ENCODE measurements at regions not wholly inside any gene's neighbourhood (a gene's known extent, or its start where the extent isn't known, plus 50 kb on each side); places are given as distances from the start of the nearest gene placed in this dataset.

DNA sequence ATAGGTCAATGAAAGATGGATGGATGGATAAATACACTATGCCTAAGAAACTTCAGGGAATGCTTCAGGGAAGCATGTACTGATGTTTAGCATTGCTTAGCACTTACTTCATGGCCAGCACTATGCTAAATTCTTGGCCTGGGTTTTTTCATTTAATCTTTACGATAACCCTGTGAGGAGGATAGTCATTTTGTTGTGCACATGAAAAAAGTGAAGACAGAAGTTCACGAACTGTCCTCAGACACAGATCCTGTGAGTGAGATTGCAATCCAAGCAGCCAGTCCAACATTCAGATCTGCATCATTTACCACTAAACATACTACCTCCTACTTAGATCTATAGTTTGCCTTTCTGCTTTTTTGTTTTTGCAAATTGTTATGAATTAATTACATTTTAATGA lies 510.8 kb upstream of the AGTR1 start:
- POLR2A ChIA-PET (ENCODE audit: unreplicated experiment), result no interaction called here
- dilution Hi-C loops (cut with HindIII; ENCODE audit: low sequenced_read_pairs, unreplicated experiment), result no loop called here
- no peak for ATAC-seq (ENCODE audit: low read depth)

More for the DNA sequence above, 510.8 kb upstream of the AGTR1 start:
- Histone ChIP-seq H3K18ac (ENCODE audit: low read depth, low read length) (no peak overlapping the region), H4K20me1 (ENCODE audit: insufficient read depth, low read length) (no peaks in the 10 kb centered on the region), H2BK120ac (ENCODE audit: low read depth, low read length) (no peak overlapping the region), H3K14ac (replicated peaks; ENCODE audit: low read depth, low read length) (no peak overlapping the region), H2BK15ac (ENCODE audit: low read depth, low read length) (no peak overlapping the region), H4K8ac (ENCODE audit: low read depth in 2 of 2, low read length in 2 of 2) (no peak overlapping the region), H2BK20ac (ENCODE audit: low read depth, low read length) (no peak overlapping the region), H3K23ac (ENCODE audit: low read depth, low read length) (no peak overlapping the region), H4K91ac (ENCODE audit: insufficient read depth, low read depth, low read length) (no peak overlapping the region), H2AK5ac (ENCODE audit: low read depth, low read length) (no peak overlapping the region), H2AFZ (replicated peaks; ENCODE audit: low read length, poor library complexity) (no peak overlapping the region), H3K4me1 (ENCODE audit: control insufficient read depth, insufficient read depth, low read length) (no peaks in the 10 kb centered on the region), H2AK9ac (replicated peaks; ENCODE audit: low read depth, low read length, poor library complexity) (no peak overlapping the region), H3K9me1 (ENCODE audit: insufficient read depth, low read length) (no peaks in the 10 kb centered on the region), H3K56ac (ENCODE audit: extremely low read depth, insufficient read depth, low read length) (no peak overlapping the region), H3K36me3 (ENCODE audit: control insufficient read depth, insufficient read depth, low read length) (no peaks in the 10 kb centered on the region), H3K4me3 (ENCODE audit: insufficient read depth, low read depth, low read length) (no peak overlapping the region), H3K9ac (ENCODE audit: low read depth, low read length) (no peak overlapping the region), H4K5ac (ENCODE audit: low read depth, low read length) (no peak overlapping the region), H3K4me2 (ENCODE audit: low read depth, low read length) (no peak overlapping the region), H2BK5ac (ENCODE audit: low read depth, low read length, poor library complexity, severe bottlenecking) (no peak overlapping the region), H3K4ac (ENCODE audit: low read depth, low read length) (no peak overlapping the region), H3K9me3 (ENCODE audit: control insufficient read depth, insufficient read depth, low read length) (no peaks in the 10 kb centered on the region), H3K79me1 (ENCODE audit: low read depth in 1 of 2, low read length in 2 of 2) (no peaks in the 10 kb centered on the region), H3K27me3 (ENCODE audit: control insufficient read depth, insufficient read depth, low read length) (no peaks in the 10 kb centered on the region), H3K27ac (ENCODE audit: insufficient read depth, low read length) (no peak overlapping the region)
- BruUV-seq (replicated peaks), result no TSS peak
- in situ Hi-C loops (cut with MboI; ENCODE audit: low sequenced_read_pairs), result no loop called here
- WGBS, 2 experiments (ENCODE audit: extremely low coverage in 2 of 2, insufficient read length in 1 of 2), result no CpG with 5 or more reads among the region's 2 CpGs
- DNase-seq, result no peak
- intact Hi-C loops (cut with micrococcal nuclease), result no loop called here
- no peak for TF ChIP-seq MAZ (IDR thresholded peaks at IDR 0.05; ENCODE audit: borderline replicate concordance, low read depth, low read length)
- TF ChIP-seq MXI1 (IDR thresholded peaks at IDR 0.05; ENCODE audit: borderline replicate concordance, low read depth, low read length), result no peak
- TF ChIP-seq MAFK (IDR thresholded peaks at IDR 0.05; ENCODE audit: low read depth, low read length), result no peak
- TF ChIP-seq RCOR1 (IDR thresholded peaks at IDR 0.05; ENCODE audit: insufficient replicate concordance, low read length), result no peak
- no peak for TF ChIP-seq BHLHE40 (IDR thresholded peaks at IDR 0.05; ENCODE audit: low read depth, low read length)
- no peak for TF ChIP-seq CEBPB (IDR thresholded peaks at IDR 0.05; ENCODE audit: low read depth, low read length)
- TF ChIP-seq SMC3 (IDR thresholded peaks at IDR 0.05; ENCODE audit: low read depth, low read length), result no peak
- CTCF ChIA-PET, result no interaction called here

All from IMR-90 (cell line).